HS-27A (cell line): ENCODE measurements at regions not wholly inside any gene's neighbourhood (a gene's known extent, or its start where the extent isn't known, plus 50 kb on each side); places are given as distances from the start of the nearest gene placed in this dataset.

Experiments used
- DNase-seq: peaks from one replicate; pipeline ENCODE4 v3.0.0-alpha.2; 2012; ENCODE audit warnings: low read depth, missing footprints

DNA sequence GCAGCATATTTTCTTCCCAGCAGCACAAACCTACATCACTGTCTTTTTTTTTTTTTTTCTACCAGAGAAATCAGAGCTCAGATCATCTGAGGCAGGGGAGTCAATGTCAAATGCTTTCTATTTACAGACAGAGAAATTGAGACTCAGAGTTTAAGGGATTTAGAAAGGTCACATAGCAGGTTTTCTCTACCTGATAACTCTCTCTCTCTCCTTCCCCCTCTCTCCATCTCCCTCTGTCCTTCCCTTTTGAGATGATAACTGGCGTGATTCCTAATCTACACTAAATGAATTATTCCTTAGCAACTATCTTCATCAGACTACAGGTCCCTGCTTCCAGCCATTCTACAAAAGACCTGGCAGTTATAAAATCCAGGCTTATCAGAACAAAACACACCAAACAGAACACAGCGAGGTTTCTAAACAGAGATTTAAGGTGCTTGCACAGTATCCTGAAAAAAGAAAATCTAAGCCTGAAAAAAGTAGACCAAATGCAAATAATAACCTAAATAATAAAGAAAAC lies 161.6 kb upstream of the PKDCC start:
- no peak for DNase-seq

DNA sequence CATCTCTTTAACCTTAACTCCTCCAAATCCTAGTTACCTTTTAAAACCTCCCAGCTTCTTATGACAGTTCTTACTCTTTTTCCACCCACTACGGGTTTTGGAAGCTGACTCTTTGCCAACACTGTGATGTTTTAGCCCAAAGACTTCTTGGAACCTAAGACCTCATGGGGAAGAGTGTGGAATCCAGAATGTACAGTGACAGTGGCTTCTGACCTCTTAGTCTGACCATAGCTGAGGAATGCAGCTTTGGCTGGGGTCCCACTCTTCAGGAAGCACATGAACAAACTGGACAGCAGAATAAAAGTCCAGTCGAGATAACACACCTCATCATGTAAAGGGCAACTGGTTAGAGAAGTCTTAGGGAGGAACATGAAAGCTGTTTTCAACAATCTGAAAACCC lies 161.1 kb upstream of the PKDCC start:
- no peak for DNase-seq

DNA sequence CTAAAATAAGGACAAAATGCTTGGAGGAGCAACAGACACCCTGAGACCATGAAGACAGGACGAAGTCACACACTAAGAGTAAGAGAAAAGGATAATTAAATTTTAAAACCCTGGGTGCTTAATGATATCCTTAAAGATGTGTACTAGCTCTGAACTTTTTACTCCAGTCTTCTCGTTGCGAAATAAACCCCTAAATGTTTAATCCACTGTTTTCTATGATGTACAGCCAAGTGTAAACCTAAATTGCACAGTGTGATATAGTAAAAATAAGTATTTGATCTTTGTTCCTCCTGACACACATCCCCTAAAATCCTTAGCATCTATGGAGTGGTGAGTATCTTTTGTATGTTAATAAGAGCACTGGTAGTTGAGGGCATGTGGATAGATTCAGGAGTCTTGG lies 157.5 kb upstream of the PKDCC start:
- no peak for DNase-seq

DNA sequence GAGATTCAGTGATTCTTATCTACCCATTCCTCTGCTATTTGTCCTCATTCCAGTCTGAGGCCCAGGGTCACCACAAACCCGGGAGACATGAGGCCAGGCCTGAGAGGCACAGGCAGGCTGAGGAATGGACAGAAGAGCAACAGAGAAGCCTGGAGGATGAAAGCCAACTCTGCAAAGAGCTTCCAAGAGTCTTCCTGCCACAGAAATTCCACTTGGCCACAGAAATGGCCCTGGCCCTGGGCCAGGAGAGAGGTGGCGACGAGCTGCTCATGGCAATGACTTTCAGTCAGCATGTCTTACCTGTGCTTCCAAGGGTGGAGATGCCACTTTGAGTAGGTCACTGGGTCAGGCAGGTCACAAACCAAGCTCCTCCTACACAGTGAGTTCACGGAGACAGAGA lies 155.3 kb upstream of the PKDCC start:
- DNase-seq = no peak

DNA sequence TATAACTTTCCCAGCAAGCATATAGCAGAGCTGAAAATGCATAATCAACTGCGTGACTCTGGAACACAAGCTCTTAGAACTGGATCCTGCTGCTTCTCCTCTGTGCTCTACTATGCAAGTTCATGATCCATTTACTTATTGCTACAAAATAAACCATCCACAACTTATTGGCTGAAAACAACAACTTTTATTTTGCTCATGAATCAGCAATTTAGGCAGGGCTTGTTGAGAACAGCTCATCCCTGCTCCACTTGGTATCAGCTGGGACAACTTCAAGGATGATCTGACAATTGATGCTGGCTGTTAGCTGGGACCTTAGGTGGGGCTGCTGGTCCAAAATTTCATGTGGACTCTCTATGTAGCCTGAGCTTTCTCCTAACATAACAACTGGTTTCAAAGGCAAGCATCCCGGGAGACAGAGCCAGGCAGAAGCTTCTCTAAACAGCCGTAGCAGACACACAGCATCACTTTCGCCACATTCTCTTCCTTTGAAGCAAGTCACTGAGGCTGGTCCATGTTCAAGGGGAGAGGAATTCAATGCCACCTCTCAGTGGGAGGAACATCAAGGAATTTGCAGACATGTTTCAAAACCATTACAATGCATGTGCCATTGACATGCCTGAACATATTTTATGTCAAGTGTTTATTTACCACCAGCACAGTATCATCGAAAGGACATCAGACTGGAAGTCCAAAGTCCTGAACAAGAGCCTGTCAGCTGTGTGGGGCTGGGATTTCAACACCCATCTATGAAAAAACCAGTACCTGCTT lies 153.1 kb upstream of the PKDCC start:
- DNase-seq = no peak

DNA sequence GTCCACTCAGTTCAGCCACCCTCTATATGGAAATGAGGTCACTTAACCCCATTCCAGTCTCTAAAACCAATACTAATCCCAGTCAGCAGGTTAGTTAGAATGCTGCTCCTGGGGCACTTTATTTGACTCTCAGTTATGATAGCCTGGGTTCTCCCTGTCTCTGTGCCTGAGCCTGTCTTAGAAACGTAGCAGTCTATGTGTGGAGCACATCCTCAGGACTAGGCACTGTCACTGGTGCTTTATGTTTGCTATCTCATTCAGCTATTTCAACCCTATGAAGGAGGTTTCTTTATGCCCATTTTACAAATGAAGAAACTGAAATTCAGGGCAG lies 152.5 kb upstream of the PKDCC start:
- no peak for DNase-seq

DNA sequence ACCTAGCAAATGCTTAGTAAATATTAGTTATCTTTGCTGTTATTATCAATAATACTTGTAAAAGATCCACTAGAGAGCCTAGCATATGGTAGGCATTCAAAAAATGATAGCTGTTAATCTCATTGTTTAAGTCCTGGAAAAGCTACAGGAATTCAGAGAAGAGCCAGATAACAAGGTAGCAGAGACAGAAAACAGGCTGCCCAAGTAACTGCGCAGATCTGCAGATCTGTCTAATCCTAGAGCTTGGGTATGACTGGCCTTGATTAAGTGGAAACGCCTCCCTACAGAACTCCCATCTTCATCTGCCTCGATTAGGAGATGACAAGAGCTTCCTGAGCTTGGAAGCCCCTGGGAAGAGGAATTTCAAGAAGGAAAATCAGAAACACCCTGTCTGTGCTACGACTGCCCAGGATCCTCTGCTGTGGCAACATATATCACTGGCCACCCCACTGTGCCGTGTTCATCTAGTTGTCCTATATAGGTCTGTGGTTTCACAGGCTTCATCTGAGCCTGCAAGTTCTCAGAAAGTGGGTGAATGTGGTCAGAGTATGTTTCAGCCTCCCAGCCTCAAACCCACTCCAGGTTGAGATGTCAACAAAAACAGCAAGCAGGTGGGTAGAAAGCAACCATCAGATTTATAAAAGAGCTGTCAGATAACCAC lies 151.5 kb upstream of the PKDCC start:
- no peak for DNase-seq

DNA sequence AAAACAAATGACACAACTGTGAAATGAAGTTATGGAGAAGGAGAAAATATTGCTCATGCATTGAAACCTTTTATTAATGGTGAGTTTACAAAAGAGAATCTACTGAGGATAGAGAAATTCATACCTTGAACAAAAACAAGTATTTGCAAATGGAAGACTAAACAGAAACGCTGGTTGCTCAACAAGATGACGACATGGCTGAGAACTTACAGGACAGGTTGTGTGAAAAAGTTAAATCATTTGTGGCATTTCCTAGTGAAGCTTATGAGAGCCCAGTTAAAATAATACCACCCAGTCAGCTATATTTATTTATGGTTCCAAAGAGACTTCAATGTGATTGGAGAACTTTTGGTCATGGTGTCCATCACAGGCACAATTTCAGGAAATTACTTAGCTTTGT lies 148.6 kb upstream of the PKDCC start:
- no peak for DNase-seq

DNA sequence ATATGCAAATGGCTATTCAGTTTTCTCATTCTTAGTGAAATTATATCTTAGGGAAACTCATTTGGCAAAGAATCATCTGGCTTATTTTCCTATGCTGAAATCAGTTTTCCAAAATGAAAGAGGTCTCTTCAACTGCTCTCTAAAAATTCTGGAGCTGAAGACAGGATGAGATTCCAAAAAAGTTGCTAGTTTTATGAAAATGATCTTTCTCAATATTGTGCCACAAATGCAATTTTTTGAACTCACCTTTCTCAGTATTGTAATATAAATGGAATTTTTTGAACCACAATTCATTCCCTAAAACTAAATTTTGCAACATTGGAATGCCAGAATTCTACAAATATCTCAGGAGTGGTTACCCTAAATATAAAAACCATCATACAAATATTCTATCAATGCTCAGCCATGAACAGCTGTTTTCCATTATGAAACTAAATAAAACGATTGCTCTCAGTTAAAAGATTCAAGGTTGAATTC lies 147.7 kb upstream of the PKDCC start:
- no peak for DNase-seq

DNA sequence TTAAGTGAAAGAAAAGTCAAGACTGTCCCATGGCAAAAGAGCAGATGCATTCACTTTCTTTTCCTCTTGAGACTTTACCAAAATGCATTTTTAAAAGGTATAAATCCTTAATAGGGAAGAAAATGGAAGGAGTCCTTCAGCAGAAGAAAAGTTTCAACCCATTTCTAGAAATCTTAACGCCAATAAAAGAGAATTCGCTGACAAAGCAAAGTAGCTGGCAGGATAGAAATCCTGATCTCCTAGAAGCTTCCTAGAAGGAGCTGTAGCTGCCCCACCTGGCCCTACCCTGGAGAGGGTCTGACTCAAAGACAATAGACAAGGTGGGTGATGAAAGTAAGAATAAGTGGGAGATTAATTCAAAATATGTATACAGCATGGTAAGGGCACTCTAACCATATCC lies 144.9 kb upstream of the PKDCC start:
- no peak for DNase-seq

DNA sequence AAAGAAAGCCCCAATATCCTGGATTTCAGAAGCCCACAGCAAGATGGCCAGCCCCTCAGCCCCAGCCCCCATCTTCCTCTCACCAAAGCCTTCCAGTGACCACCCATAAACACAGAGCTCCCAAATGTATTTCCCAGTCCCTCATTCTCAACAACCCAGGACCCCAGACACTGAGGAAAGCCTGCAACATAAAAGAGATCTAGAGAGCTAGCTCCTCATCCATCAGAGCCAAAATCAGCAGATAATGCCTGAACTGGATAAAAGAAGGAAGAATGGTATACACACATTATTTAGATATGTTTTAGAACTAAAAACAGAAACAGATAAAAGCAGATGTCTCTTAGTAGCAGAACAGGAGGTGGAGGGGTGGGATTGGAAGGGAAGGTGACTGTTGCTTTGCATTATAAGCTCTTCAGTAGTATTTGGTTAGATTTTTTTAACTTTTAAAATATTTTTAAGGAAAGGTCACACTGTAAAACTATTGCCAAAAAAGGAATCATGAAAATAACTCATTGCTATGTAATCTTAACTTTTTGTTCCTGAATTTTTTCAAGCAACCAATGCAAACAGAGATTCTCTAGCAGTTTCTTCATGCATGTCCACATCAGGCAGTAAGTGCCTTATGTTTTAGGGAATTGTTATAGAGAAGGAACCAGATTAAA lies 144.2 kb upstream of the PKDCC start:
- no peak for DNase-seq

DNA sequence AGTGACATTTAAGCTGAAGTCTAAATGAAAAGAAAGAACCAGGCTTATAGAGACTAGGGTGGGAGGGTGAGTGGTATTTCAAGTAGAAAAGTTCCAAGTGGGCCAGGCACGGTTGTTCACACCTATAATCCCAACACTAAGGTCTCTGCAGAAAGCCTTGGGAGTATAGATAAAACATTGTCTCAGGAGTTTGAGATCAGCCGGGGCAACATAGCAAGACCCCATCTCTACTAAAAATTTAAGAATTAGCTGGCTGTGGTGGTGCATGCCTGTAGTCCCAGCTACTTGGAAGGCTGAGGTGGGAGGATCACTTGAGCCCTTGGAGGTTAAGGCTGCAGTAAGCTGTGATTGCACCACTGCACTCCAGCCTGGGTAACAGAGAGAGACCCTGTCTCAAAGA lies 143.4 kb upstream of the PKDCC start:
- no peak for DNase-seq

DNA sequence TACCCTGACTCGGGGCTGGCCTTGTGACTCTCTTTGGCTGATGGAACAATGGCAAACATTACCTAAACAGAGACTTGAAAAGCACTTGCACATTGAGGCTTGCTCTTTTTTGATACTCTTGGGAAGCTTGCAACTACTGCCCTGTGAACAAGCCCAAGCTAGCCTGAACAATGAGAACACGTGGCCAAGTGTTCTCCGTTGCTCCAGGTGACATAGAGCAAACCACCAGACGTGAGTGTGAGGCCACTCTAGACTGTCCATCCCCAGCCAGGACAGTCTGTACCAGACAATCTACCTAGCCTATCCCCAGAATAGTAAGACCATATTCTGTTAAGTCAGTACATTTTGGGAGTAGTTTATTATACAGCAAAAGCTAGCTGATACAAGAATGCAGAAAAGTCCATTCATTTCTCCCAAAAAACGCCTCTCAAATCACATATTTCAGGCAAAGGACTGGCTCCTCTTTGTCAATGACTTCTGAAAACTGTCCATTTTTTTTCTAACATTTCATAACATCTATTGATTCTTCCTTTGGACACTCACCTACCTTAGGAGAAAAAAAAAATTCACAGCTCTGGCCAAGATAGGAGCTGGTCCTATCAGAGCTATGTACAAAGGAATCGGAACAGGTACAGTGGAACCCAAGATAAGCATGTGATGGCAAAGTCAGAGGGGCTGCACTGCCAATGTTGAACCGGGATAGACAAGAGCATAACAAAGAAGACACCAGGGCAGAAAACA lies 142.1 kb upstream of the PKDCC start:
- no peak for DNase-seq

DNA sequence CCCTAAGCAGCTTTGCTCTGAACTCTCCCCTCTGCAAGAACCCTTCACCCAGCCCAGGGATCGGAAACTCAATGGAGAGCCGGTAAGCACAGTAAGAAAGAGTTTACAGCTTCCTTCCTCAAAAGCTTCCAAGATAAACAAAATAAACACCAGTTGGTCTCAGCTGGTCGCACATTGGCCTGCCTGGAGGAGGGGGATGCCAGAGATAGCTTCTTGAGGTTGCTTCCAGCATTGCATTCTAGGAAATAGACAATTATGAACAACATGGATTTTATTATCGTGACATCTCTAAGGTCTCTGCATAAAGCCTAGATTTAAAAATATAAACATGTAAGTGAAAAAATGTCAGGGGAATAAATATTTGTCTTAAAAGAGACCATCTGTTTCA lies 141.5 kb upstream of the PKDCC start:
- DNase-seq = no peak

DNA sequence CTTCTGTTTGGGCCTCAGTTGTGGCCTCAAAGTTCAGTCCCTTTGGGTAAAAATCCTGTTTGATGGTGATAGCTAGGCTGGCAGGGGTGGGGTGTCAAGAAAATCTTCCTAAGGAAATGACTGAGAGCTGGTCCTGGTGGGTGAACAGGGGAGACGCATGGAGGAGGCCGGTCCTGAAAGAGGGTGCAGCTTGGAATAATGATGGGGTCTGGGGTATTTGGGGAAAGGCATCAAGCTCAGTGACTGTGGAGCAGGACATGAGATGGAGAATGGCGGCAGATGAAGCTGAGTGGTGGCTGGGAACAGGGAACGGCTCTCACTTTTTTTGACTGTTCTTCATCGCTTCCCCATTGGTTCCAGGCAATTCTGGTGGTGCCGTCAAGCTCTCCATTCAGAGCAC lies 140.7 kb upstream of the PKDCC start:
- no peak for DNase-seq

DNA sequence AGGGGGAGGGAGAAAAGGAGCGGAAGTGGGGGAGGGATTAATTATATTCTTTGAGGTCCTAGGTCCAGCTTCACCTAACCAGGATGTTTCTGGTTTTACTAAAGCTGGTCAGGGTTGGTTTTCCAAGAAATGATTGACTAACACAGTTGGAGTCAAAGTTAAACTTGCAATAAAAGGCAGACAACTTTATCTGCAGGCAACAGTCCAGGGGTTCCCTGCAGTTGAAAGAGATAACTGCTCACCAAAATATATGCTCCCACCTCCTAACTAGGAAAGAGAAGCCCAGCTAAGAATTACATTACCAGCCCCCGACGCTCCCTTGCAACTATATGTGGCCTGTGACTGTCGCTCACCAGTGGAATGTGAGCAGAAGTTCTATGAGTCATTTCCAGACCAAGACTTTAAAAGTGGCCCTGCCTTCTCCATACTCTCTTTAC lies 140.0 kb upstream of the PKDCC start:
- no peak for DNase-seq

DNA sequence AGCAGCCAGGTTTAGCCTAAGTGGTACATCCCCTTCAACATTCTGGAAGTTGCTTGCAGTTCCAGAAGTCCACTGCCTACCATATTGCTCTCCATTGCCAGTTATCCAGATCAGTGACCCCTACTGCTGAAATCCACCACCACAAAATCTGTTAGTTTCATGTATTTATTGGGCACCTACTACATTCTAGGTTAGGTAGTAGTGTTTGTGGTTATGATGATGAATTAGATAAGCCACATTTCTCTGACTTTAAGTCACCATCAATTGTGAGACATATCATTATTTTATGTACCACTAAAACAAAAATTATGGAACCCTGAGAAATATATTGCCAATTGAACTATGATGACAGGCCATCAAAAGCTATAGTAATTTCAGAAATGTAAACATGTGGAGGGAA lies 139.5 kb upstream of the PKDCC start:
- DNase-seq = no peak

DNA sequence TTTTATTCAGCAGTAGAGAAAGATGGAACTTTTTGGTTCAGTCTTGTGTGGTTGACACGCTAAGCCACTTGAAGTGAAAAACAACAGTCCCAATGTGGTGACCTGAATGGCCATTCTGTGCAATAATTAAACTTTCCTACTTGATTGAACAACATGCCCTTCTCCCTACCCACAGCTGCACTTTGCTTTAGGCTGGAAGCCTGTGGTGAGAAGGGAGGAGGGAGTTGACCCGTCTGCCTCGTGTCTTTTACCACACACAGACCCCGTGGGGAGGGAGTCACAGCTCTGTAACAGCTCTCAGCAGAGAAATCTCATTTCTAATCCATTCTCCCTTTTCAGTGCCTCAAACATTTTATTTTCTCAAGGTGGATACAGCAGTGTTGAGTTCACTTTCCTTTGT lies 138.2 kb upstream of the PKDCC start:
- no peak for DNase-seq

DNA sequence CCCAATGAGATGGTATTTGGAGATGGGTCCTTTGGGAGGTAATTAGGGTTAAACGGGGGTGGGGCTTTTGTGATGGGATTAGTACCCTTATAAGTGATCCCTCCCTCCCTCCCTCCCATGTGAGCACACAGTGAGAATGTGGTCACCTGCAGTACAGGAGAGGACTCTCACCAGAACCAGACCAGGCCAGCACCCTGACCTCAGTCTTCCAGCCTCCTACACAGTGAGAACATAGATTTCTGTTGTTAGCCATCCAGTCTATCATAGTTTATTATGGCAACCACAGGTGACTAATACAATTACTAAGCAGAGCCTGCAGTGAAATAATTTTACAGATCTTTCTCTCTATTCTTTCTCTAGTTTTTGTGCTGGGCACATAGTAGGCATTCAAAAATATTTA lies 137.7 kb upstream of the PKDCC start:
- no peak for DNase-seq

DNA sequence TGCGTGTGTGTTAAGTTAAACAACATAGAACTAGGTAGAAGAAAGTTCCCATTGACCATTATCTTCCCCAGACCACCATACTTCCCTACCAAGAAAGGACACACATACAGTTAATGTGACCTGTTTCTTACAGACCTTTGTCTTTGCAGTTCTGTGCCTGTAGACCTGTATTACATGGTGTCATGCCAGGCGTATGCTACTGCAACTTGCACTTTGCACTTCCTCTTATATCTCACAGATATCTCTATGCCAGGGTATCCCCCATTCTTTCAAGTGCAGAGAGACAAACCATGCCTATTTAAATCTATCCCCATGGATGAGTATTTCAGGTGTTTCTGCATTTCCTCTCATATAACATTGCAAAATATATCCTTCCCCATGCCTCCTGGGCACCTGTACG lies 136.8 kb upstream of the PKDCC start:
- no peak for DNase-seq

DNA sequence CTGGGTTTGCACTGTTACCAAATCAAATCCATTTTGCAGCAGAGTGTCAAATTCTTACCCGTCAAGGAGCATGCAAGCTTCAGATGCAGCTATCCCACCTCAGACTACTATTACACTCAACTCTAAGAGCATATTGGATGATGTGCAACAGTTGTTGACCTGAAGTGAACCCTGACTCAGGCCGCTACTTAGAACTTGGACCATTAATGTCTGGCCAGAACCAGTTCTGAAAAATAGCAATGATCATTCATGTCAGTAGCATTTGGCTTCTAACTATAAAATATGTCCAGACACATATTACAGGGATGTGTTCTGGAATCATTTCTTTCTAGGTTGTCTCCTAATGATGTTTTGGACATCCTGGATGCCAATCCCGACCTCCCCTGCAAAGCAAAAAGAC lies 135.5 kb upstream of the PKDCC start:
- DNase-seq = no peak

DNA sequence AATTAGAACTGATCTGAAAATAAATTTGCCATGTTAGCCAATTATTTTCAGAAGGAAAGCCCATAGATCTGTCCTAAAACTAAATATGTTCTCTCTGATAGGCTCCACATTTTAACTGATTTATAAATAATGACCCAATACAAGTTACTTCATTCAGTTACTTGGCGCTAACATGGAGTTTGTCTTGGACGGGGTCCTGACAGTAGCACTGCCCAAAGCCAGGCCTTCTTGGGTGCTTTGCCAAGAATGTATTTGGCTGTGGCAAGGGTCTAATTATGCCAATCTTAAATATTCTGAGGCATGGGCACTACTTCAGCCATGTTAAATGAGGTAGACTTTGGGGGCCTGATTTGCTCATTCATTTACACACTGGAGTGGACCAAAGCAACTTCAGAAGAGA lies 135.0 kb upstream of the PKDCC start:
- DNase-seq = no peak

DNA sequence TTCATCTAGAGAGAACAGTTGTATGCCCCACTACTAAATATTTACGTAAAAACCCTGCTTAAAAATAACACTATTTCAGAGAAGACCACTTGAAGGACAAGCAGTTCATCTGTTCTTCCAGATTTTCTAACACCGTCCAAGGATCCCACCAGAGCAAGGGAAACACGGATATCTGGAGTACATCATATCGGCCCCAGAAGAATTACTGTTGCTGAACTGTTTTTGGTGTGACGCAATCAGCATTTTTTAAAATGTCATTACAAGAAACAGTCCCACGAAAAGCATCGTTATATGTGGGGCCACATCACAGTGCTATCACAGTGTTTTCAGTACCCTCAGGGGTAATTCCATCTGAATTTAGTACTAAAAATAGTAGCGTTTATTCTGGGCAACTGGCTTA lies 134.5 kb upstream of the PKDCC start:
- no peak for DNase-seq
